SU-DHL-6 (cell line): ENCODE measurements at regions not wholly inside any gene's neighbourhood (a gene's known extent, or its start where the extent isn't known, plus 50 kb on each side); places are given as distances from the start of the nearest gene placed in this dataset.

Experiments used
- EZH2phosphoT487 ChIP-seq: fragments of 200-600 bp; sonication (generic), shearing (Covaris generic); conservative IDR thresholded peaks from 2 replicates; pipeline ENCODE4 v1.6.1; 2018; ENCODE audit warnings: mild to moderate bottlenecking, antibody characterized with exemption, low read length, moderate library complexity, mixed read lengths
- TF ChIP-seq, protein P1 (sequence below): fragments of 200-600 bp; sonication (generic); IDR thresholded peaks from one replicate; pipeline ENCODE4 v1.5.1; 2017; ENCODE audit warnings: antibody characterized with exemption, mild to moderate bottlenecking, low read length, moderate library complexity; ENCODE audit not compliant: insufficient read depth, poor library complexity, severe bottlenecking

DNA sequence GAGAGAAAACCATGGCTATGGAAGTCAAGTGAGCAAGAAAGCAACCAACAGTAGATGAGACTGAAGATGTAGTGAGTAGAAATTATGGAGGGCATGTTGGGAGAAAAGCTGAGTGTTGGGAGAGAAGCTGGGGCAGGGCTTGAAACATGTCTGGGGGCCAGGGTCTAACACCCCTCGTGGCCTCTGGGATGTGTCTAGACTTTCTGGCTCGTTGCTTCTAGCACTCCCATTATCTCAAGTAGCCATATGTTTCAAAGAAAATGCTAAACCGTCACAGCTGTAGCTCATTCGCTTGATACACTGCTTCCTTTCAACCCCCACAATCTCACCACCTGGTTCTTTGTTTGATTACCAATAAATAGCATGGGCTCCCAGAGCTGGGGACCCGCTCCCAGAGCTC lies 83.8 kb upstream of the BCHE start:
- TF ChIP-seq, protein P1, sequence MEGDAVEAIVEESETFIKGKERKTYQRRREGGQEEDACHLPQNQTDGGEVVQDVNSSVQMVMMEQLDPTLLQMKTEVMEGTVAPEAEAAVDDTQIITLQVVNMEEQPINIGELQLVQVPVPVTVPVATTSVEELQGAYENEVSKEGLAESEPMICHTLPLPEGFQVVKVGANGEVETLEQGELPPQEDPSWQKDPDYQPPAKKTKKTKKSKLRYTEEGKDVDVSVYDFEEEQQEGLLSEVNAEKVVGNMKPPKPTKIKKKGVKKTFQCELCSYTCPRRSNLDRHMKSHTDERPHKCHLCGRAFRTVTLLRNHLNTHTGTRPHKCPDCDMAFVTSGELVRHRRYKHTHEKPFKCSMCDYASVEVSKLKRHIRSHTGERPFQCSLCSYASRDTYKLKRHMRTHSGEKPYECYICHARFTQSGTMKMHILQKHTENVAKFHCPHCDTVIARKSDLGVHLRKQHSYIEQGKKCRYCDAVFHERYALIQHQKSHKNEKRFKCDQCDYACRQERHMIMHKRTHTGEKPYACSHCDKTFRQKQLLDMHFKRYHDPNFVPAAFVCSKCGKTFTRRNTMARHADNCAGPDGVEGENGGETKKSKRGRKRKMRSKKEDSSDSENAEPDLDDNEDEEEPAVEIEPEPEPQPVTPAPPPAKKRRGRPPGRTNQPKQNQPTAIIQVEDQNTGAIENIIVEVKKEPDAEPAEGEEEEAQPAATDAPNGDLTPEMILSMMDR = no peak
- TF ChIP-seq EZH2phosphoT487 = no peak
